OCI-LY1 (cell line): ENCODE measurements at regions not wholly inside any gene's neighbourhood (a gene's known extent, or its start where the extent isn't known, plus 50 kb on each side); places are given as distances from the start of the nearest gene placed in this dataset.

ENCODE experiments used
- CTCF ChIP-seq: fragments of 200-600 bp; sonication (generic), shearing (Covaris generic); IDR thresholded peaks from 2 replicates; pipeline ENCODE4 v1.5.1; 2017; ENCODE audit warnings: mild to moderate bottlenecking, antibody characterized with exemption, low read length, moderate library complexity, mixed read lengths
- EZH2 ChIP-seq: fragments of 200-600 bp; sonication (generic), shearing (Covaris generic); IDR thresholded peaks from 2 replicates; pipeline ENCODE4 v1.8.0; 2017; ENCODE audit warnings: borderline replicate concordance, mixed run types, mild to moderate bottlenecking, antibody characterized with exemption, low read length, moderate library complexity, mixed read lengths

- TF ChIP-seq EZH2 (no peak), CTCF (no peak)
These were observed 339.6 kb downstream of the ENC1 start for GRCh38 chr5:74300808-74301389.
